HG03520 (cell line): ENCODE measurements at regions not wholly inside any gene's neighbourhood (a gene's known extent, or its start where the extent isn't known, plus 50 kb on each side); places are given as distances from the start of the nearest gene placed in this dataset.
"Not testable (repeated sequence)": the region's sequence is repeated elsewhere in the genome, so short reads cannot be mapped to it uniquely, and the experiment has no call there.

Experiments used
- ATAC-seq: cut with Tn5 transposase; IDR thresholded peaks from one replicate; pipeline ENCODE4 v1.9.1; 2021; ENCODE audit warnings: mild to moderate bottlenecking, moderate library complexity; ENCODE audit not compliant: unreplicated experiment

GRCh38 chr22:34808618-34809017, 257.3 kb upstream of the ISX start:
- no peak for ATAC-seq

- no peak for ATAC-seq
Measured at GRCh38 chr22:34812631-34813030, 253.3 kb upstream of the ISX start.

- ATAC-seq, result no peak
Measured at GRCh38 chr22:34814260-34815025, 251.5 kb upstream of the ISX start.

DNA sequence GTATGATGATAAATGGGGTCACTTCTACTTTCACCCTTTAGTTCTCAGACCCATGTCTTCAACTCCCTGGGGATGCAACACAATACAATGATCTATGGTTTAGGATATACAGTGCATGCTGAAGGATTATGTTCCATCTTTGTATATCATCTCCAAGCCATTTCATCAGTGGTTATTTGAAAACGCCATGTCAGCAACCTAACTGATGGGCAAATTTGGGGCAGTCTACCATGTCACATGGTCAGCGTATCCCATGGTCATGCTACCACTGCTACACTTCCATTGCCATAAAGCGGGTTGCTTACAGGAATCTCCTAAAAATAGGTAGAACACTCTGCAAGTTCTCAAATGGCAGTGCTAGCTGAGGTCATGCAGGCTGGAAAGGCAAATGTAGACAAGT, 236.5 kb upstream of the ISX start:
- ATAC-seq, result no peak

DNA sequence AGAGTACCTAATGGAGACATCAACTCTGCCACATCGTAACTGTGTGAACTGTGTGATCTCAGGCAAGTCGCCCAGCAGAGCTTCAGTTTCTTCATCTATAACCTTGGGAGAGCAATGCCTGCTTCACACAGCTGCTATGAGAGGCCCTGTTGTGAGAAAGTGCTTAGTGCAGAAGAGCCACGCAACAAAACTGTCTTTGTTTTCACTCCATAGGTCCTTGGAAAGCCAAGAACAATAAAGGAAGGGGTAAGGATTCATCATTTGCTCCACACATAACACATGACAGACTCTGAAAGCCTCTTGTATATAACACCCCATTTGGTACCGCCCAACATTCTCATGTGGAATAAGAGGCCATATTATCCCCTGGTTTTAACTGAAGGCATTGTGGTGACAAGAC, 231.9 kb upstream of the ISX start:
- ATAC-seq, result no peak

DNA sequence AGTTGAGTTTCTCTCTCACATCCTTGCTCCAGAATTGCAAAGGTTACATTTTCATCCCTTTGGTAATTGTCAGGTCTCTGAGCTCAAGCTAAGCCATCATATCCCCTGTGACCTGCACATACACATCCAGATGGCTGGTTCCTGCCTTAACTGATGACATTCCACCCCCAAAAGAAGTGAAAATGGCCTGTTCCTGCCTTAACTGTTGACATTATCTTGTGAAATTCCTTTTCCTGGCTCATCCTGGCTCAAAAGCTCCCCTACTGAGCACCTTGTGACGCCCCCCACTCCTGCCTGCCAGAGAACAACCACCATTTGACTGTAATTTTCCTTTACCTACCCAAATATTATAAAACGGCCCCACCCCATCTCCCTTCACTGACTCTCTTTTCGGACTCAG, 231.4 kb upstream of the ISX start:
- not testable (repeated sequence) for ATAC-seq

- no peak for ATAC-seq
Measured at GRCh38 chr22:34841331-34841771, 224.6 kb upstream of the ISX start.

DNA sequence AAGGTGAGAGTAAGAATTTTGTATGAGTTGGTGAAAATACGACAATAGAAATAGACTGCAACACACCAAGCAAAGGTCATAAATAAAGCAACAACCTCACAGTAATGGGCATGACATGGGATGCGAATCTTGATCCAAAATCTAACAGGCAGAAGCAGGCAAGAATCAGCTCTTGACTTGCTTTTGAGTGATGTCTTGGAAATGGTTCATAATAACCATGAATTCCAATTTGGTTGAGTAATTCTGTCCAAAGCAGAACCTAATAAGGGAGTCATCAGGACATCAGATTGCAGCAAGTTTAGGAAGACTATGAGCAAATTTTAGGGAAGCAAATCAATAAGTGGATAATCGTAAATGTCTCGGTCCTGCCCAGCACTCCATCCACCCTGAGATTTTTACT, 224.0 kb upstream of the ISX start:
- no peak for ATAC-seq

DNA sequence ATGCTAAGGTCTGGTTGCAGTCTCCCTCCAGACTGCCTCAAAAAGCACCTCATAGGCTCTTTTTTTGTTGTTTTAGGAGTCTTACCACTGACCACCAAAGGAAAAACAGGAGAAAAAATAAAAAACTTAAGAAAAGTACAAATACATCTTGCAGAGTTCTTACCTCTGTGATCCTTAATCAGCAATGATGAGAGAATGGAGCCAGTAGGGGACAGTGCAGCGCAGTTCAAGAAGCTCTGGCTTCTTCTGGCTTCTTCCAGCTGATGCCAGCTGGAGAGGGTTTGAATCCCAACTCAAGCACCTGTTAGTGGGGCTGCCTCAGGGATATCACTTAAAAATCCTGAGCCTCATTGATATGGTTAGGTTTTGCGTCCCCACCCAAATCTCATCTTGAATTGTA, 223.3 kb upstream of the ISX start:
- ATAC-seq, result no peak

DNA sequence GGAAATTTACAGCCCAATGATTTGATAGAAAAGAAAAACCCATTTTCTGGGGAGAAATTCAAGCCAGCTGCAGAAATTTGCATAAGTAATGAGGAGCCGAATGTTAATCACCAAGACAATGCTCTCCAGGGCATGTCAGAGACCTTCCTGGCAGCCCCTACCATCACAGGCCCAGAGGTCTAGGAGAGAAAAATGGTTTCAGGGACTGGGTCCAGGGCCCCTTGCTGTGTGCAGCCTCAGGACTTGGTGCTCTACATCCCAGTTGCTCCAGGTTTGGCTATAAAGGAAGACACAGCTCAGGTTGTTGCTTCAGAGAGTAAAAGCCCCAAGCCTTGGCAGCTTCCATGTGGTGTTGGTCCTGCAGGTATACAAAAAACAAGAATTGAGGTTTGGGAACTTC, 222.2 kb upstream of the ISX start:
- ATAC-seq, result not testable (repeated sequence)

DNA sequence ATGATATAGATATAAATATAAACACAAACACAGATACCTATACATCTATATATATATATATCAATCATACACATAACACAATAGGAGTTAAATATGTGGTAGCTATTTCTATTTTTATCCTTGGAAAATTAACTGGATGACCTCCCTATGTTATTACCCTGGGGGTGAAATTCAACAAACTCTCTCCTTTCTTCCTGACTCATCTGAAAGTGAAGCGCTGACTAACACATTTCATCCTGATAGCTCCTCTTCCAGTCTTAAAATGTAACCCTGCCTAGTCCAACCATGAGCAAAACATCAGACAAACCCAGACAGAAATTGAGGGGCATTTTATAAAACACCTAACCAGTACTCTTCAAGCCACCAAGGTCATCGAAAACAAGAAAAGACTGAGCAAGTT, 220.6 kb upstream of the ISX start:
- no peak for ATAC-seq

GRCh38 chr22:34847072-34847471, 218.9 kb upstream of the ISX start:
- peak; percentile 65 for ATAC-seq

GRCh38 chr22:34849965-34850364, 216.0 kb upstream of the ISX start:
- no peak for ATAC-seq

GRCh38 chr22:34851918-34852662, 213.9 kb upstream of the ISX start:
- ATAC-seq, result no peak

- ATAC-seq, result no peak
Measured at GRCh38 chr22:34855471-34855870, 210.5 kb upstream of the ISX start.

DNA sequence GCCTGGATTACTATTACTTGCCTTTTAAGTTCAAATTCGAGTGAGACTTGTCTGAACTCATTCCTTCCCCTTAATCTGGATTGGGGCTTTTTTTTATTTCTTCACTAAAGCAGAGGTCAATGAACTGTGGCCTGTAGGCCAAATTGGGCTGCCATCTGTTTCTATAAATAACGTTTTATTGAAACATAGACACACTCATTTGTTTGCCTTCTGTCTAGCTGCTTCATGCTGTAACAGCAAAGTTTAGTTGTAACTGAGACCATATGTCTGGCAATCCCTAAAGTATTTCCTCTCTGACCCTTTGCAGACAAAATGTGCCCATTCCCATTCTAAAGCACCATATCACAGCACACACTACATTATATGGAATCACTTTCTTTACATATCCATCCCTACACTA, 207.9 kb upstream of the ISX start:
- no peak for ATAC-seq

DNA sequence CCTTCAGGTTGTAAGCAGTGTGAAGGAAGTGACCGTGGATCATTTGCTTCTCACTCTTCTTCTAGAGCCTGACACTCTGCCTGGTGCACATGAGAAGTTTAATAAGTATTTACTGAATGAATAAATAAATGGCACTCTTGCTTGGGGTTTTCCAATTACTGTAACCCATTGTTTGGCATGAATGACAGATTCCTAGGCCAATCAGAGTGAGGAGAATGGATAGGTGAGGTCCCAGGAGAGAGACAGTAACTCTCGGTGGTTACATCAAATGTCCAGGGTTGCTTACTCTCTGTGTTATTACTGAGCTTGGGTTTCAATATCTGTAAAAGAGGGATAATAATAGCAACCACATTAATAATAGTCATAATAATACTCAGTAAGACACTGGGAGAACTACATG, 204.2 kb upstream of the ISX start:
- no peak for ATAC-seq

DNA sequence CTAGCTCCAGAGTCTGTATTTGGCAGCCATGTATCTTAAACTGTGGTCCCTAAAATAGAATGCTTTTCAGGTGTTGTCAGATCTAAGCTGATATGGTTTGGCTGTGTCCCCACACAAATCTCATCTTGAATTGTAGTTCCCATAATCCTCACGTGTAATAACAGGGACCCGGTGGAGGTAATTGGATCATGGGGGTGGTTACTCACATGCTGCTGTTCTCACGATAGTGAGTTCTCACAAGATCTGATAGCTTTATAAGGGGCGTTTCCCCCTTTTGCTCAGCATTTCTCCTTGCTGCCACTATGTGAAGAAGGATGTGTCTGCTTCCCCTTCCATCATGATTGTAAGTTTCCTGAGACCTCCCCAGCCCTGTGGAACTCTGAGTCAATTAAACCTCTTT, 199.9 kb upstream of the ISX start:
- no peak for ATAC-seq

DNA sequence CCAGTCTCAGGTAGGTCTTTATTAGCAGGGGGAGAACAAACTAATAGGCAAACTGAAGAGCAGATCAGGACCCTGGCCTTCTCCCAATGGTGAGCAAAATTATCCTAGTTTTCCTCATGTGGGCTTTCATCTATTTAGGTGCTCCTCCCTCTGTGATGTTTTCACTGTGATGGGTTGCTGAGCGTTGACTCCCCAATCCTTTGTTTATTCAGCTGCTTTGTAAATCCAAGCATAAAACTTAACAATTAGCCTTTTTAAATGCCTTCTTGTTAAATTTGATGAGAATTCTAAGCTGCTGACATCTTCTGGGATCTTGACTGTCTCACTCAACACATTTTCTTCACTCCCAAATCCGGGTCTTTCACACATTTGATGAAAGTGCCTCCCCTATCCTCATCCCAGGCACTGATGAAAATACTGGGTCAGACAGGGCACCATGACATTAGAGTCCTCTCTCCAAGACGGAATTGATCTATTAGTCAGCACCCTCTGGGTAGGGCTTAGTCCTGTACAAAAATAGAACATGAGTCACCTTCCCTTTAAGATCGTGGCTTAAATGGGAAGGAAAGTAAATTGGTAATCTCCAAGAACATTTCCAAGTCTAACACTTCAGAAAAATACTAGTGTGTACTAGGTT, 199.3 kb upstream of the ISX start:
- ATAC-seq, result no peak

- no peak for ATAC-seq
Measured at GRCh38 chr22:34877506-34877905, 188.5 kb upstream of the ISX start.

- no peak for ATAC-seq
Measured at GRCh38 chr22:34878171-34878570, 187.8 kb upstream of the ISX start.

DNA sequence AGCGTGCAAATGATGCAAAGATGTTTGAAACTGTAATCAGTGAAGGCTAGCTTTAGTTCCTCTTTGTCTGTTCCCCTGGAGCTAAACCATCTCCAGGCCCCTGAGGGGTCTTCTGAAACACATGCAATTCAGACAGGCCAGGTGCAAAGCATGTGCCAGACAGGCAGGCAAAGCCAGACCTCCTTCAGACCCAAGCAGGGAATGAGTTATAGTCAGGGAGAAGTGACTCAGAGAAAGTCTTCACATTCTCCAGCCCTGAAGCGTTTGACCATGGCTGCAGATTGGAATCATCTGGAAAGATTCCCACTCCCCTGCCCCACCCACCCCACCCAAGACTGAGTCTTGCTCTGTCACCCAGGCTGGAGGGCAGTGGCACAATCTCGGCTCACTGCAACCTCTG, 187.0 kb upstream of the ISX start:
- ATAC-seq, result no peak
